Left lung (tissue), 4 donors: ENCODE measurements at regions not wholly inside any gene's neighbourhood (a gene's known extent, or its start where the extent isn't known, plus 50 kb on each side); places are given as distances from the start of the nearest gene placed in this dataset.
A peak's percentile ranks its signal among the peaks of the same experiment; 100 is the strongest.
"Not testable (repeated sequence)": the region's sequence is repeated elsewhere in the genome, so short reads cannot be mapped to it uniquely, and the experiment has no call there.

Source experiments
- ATAC-seq: fragments of 200-7000 bp; cut with Tn5 transposase; one replicate; pipeline ENCODE4 v1.9.1; 2020; ENCODE audit warnings: moderate library complexity
- DNase-seq, 4 donors: peaks; one replicate each; pipeline ENCODE4 v3.0.0-alpha.2; 2013 to 2020
- H3K27ac ChIP-seq, 2 donors: fragments of 200-600 bp; sonication (generic) in 1 of 2; one replicate each; pipeline versions ENCODE4 v1.5.0 to v1.8.0; 2020 to 2021
- H3K27me3 ChIP-seq, 2 donors: fragments of 200-600 bp; sonication (generic) in 1 of 2; one replicate each; pipeline versions ENCODE4 v1.5.0 to v1.8.0; 2020 to 2021
- H3K36me3 ChIP-seq, 2 donors: fragments of 200-600 bp; sonication (generic) in 1 of 2; one replicate each; pipeline versions ENCODE4 v1.5.0 to v1.8.0; 2020 to 2021
- H3K4me1 ChIP-seq, 2 donors: fragments of 200-600 bp; one replicate each; pipeline ENCODE4 v1.8.0; 2021
- H3K4me3 ChIP-seq, 2 donors: fragments of 200-600 bp; sonication (generic) in 1 of 2; one replicate each; pipeline versions ENCODE4 v1.5.0 to v1.8.0; 2020 to 2021; ENCODE audit warnings: mild to moderate bottlenecking in 1 of 2
- H3K9me3 ChIP-seq, 2 donors: fragments of 200-600 bp; sonication (generic) in 1 of 2; one replicate each; pipeline versions ENCODE4 v1.5.0 to v1.8.0; 2020 to 2021
- intact Hi-C, 2 donors: fragments of 100-400 bp; cut with DNase I; formaldehyde crosslinking; loops; one replicate each; pipeline versions ENCODE4 v1.11.2 to v1.14.2; 2022
- TF ChIP-seq, protein P1 (sequence below), 2 donors: fragments of 200-600 bp; sonication (generic) in 1 of 2; IDR thresholded peaks; one replicate each; pipeline versions ENCODE4 v1.5.0 to v1.8.0; 2021; ENCODE audit warnings: antibody characterized with exemption in 2 of 2
- donor health status: DM: no; HTN: yes; CAD: no.
- donor health status: DM: no; HTN: no; CAD: no.

DNA sequence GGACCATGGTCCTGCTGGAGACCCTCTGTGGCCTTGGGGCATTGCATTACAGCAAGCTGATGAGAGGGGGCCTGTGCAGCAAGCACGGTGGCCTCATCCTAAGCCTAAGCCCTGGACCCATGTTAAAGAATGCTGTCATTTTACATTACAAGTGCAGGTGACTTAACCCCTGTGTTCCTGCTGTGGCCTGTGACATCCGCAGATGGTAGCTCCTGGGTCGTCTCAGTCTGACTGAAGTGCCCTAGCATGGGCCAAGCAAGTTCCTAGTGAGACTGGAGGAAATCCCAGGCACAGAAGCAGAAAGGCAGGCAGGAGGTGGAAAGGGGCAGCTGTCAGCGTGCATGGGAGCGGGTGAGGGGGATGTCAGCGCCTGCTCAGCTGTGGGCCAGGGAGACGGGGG, 252.4 kb downstream of the FNDC1 start:
- TF ChIP-seq, protein P1, sequence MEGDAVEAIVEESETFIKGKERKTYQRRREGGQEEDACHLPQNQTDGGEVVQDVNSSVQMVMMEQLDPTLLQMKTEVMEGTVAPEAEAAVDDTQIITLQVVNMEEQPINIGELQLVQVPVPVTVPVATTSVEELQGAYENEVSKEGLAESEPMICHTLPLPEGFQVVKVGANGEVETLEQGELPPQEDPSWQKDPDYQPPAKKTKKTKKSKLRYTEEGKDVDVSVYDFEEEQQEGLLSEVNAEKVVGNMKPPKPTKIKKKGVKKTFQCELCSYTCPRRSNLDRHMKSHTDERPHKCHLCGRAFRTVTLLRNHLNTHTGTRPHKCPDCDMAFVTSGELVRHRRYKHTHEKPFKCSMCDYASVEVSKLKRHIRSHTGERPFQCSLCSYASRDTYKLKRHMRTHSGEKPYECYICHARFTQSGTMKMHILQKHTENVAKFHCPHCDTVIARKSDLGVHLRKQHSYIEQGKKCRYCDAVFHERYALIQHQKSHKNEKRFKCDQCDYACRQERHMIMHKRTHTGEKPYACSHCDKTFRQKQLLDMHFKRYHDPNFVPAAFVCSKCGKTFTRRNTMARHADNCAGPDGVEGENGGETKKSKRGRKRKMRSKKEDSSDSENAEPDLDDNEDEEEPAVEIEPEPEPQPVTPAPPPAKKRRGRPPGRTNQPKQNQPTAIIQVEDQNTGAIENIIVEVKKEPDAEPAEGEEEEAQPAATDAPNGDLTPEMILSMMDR (IDR thresholded peaks at IDR 0.05) = no peak
- no peak for DNase-seq
- H3K4me1 ChIP-seq = no peaks in the 10 kb centered on the region
- H3K4me3 ChIP-seq = no peak overlapping the region
- no peak for ATAC-seq
- H3K9me3 ChIP-seq = no peaks in the 10 kb centered on the region
- intact Hi-C loops = no loop called here
- H3K27me3 ChIP-seq = no peaks in the 10 kb centered on the region
- no peaks in the 10 kb centered on the region for H3K36me3 ChIP-seq
- no peak overlapping the region for H3K27ac ChIP-seq

DNA sequence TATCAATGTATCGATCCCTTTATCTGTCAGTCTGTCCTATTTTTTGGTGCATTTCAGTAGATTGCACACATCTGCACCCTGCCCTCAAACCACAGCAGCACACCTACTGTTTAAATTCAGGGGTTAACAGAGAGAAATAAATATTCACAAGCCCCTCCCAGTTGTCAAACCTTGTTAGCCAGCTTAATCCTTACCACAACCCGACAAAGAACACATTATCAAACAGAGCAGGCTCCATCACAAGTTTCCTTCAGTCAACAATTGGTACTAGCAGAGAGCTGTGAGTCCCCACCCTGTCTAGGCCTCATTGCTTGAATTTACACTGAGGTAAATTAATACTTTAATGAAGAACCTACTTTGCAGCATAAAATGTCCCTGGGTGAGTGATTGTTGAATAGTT, 249.8 kb downstream of the FNDC1 start:
- no peak for ATAC-seq
- no peaks in the 10 kb centered on the region for H3K4me1 ChIP-seq

DNA sequence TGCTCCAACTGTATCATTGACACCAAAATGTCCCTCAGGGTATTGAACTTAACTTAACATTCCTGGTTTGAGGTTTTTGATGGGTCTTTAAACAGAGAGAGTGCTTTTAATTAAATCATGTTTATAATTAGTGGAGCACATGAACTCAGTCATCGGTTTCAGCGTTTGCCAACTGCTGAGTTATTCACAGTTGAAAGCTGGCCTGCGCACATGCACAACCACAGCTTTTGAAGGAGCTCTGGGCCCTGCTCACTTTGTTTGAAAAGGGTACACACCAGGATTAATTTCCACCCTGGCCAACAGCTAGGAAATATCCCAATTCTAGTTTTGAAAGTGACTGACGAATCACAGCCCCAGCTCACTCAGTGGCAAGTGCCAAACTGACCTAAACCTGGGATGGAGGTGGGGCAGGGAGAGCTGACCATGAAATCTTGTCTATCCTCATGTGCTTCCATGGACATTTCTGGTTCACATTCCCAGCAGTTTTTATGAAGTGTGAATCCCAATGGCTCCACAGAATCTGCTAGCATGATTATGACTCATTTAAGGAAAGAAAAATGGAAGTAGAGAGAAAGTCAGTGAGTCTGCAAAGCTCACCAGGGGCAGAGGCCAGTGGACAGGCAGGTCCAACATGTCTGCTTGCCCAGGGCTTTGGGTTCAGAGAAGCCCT, 247.8 kb downstream of the FNDC1 start:
- Histone ChIP-seq H3K4me1 (no peaks in the 10 kb centered on the region), H3K27ac (no peak overlapping the region), H3K4me3 (no peak overlapping the region), H3K9me3 (peaks cover 0 to 25% of the 10 kb centered on the region in 2 donors), H3K27me3 (no peaks in the 10 kb centered on the region), H3K36me3 (no peaks in the 10 kb centered on the region)
- ATAC-seq = no peak
- TF ChIP-seq, protein P1 (IDR thresholded peaks at IDR 0.05) = no peak
- DNase-seq = no peak
- intact Hi-C loops = no loop called here

More for the DNA sequence above, 249.8 kb downstream of the FNDC1 start:
- H3K9me3 ChIP-seq = peaks cover 0 to 25% of the 10 kb centered on the region in 2 donors
- DNase-seq = no peak
- intact Hi-C loops = no loop called here
- H3K27ac ChIP-seq = no peak overlapping the region
- H3K27me3 ChIP-seq = no peaks in the 10 kb centered on the region
- no peak overlapping the region for H3K4me3 ChIP-seq
- TF ChIP-seq, protein P1 (IDR thresholded peaks at IDR 0.05) = no peak
- no peaks in the 10 kb centered on the region for H3K36me3 ChIP-seq

DNA sequence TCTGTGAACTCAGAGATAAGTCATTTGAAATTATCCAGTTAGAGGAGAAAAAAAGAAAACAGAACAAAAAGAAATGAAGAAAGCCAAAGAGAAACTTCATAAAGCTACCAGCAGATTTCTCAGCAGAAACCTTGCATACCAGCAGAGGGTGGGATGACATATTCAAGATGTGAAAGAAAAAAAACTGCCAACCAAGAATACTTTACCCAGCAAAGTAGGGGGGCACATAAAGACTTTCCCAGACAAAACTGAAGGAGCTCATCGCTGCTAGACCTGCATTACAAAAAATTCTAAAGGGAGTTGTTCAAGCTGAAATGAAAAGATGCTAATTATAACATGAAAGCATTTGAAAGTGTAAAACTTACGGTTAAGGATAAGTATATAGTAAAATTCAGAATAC, 246.3 kb downstream of the FNDC1 start:
- intact Hi-C loops = no loop called here
- ATAC-seq = no peak
- TF ChIP-seq, protein P1 (IDR thresholded peaks at IDR 0.05) = no peak

DNA sequence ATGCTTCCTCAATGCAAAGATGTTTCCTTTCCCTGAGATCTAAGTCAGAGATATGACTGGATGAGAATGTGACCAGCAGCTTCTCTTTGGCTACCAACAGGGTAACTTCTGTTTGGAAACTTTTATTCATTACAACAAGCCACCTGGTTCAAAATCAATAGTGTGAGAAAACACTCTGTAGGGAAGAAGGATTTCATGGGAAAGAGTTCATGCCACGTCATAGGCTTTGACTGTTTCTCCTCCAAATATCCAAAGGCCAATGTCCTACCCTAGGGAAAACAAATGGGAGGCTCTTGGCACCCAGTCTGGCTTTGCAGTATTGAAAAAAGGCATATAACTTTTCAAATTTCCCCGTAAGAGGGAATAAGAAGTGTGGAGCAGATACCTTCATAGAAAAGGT, 245.5 kb downstream of the FNDC1 start:
- Histone ChIP-seq H3K27ac (no peak overlapping the region), H3K4me1 (no peaks in the 10 kb centered on the region), H3K36me3 (no peaks in the 10 kb centered on the region), H3K27me3 (no peaks in the 10 kb centered on the region), H3K4me3 (no peak overlapping the region), H3K9me3 (peaks cover 0 to 27% of the 10 kb centered on the region in 2 donors)
- intact Hi-C loops = no loop called here
- TF ChIP-seq, protein P1 (IDR thresholded peaks at IDR 0.05) = no peak
- no peak for DNase-seq
- ATAC-seq = no peak

More for the DNA sequence above, 246.3 kb downstream of the FNDC1 start:
- Histone ChIP-seq H3K9me3 (peaks cover 0 to 25% of the 10 kb centered on the region in 2 donors), H3K36me3 (no peaks in the 10 kb centered on the region), H3K4me1 (no peaks in the 10 kb centered on the region), H3K27ac (no peak overlapping the region), H3K4me3 (no peak overlapping the region), H3K27me3 (no peaks in the 10 kb centered on the region)
- DNase-seq = no peak

DNA sequence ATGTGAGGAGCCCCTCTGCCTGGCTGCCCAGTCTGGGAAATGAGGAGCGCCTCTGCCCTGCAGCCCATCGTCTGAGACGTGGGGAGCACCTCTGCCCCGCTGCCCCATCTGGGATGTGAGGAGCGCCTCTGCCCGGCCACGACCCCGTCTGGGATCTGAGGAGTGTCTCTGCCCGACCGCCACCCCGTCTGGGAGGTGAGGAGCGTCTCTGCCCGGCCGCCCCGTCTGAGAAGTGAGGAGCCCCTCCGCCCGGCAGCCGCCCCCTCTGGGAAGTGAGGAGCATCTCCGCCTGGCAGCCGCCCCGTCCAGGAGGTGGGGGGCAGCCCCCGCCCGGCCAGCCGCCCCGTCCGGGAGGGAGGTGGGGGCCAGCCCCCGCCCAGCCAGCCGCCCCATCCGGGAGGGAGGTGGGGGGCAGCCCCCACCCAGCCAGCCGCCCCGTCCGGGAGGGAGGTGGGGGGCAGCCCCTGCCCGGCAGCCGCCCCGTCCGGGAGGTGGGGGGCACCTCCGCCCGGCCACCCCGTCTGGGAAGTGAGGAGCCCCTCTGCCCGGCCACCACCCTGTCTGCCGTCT, 238.1 kb downstream of the FNDC1 start:
- intact Hi-C loops, H3K36me3 ChIP-seq, H3K27ac ChIP-seq, H3K4me1 ChIP-seq, H3K9me3 ChIP-seq, H3K4me3 ChIP-seq, H3K27me3 ChIP-seq, ATAC-seq: not testable (repeated sequence)
- peak in 1 of 4 donors; percentile 43 for DNase-seq
